Mucosa of stomach (tissue), 1 donor: ENCODE measurements at regions not wholly inside any gene's neighbourhood (a gene's known extent, or its start where the extent isn't known, plus 50 kb on each side); places are given as distances from the start of the nearest gene placed in this dataset.
"Not testable (repeated sequence)": the region's sequence is repeated elsewhere in the genome, so short reads cannot be mapped to it uniquely, and the experiment has no call there.

Experiments used
- H3K27me3 ChIP-seq: one replicate; pipeline ENCODE4 v1.7.0; 2013; ENCODE audit warnings: mild to moderate bottlenecking, low read length; ENCODE audit not compliant: control insufficient read depth, insufficient read depth
- H3K36me3 ChIP-seq: one replicate; pipeline ENCODE4 v1.7.0; 2013; ENCODE audit warnings: low read length; ENCODE audit not compliant: control insufficient read depth, insufficient read depth
- H3K4me1 ChIP-seq: one replicate; pipeline ENCODE4 v1.7.0; 2013; ENCODE audit warnings: mild to moderate bottlenecking, low read length; ENCODE audit not compliant: control insufficient read depth, insufficient read depth
- H3K4me3 ChIP-seq: one replicate; pipeline ENCODE4 v1.7.0; 2013; ENCODE audit warnings: low read length
- H3K9ac ChIP-seq: one replicate; pipeline ENCODE4 v1.7.0; 2013; ENCODE audit warnings: mild to moderate bottlenecking, low read length, moderate library complexity
- H3K9me3 ChIP-seq: one replicate; pipeline ENCODE4 v1.7.0; 2013; ENCODE audit warnings: mild to moderate bottlenecking, low read length, moderate library complexity; ENCODE audit not compliant: control insufficient read depth
- donor health status: Pancreatic carcinoma.

GRCh38 chr13:60261432-60262351 lies 98.0 kb upstream of the DIAPH3 start:
- no peaks in the 10 kb centered on the region for H3K9me3 ChIP-seq
- H3K36me3 ChIP-seq: no peaks in the 10 kb centered on the region
- no peaks in the 10 kb centered on the region for H3K27me3 ChIP-seq
- H3K4me1 ChIP-seq: no peaks in the 10 kb centered on the region
- no peak overlapping the region for H3K9ac ChIP-seq
- H3K4me3 ChIP-seq: no peak overlapping the region

- H3K9ac ChIP-seq: no peak overlapping the region
- no peak overlapping the region for H3K4me3 ChIP-seq
- H3K27me3 ChIP-seq: no peaks in the 10 kb centered on the region
- H3K36me3 ChIP-seq: no peaks in the 10 kb centered on the region
- H3K4me1 ChIP-seq: no peaks in the 10 kb centered on the region
- H3K9me3 ChIP-seq: no peaks in the 10 kb centered on the region
These were observed 101.8 kb upstream of the DIAPH3 start for GRCh38 chr13:60265566-60265965.

DNA sequence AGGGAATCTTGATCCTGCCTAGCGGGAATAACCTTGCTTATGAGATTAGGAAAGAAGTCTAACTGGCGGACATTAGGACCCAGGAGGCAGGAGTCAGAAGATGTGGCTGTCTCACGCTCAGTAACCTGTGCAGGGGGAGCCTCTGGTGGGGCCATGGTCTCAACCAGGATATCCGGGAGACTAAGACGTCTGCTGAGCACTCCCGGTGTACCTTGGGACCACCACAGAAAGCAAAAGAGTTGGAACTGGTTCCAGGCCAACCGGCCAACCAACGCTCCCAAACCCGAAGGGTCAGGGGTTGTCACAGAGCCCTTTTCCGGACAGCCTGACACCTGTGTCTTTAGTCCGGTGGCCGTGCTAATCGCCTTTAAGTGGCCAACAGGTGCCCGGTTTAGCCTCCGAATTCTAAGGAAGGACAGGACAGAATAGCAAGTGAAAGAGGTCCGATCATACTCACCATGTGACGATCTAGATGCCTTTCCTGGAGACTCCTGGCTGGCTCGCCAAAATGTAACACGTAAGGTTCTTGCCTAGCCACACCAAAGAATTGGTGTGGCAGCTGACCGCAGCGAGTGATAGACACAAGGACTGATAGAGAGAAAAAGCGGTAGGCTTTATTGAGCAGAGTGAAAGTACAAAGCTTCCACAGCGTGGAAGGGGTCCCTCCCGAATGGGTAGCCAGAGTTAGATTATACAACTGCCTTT lies 103.9 kb upstream of the DIAPH3 start:
- H3K4me1 ChIP-seq: no peaks in the 10 kb centered on the region
- no peaks in the 10 kb centered on the region for H3K36me3 ChIP-seq
- peak overlapping the region; percentile 60 for H3K9ac ChIP-seq

DNA sequence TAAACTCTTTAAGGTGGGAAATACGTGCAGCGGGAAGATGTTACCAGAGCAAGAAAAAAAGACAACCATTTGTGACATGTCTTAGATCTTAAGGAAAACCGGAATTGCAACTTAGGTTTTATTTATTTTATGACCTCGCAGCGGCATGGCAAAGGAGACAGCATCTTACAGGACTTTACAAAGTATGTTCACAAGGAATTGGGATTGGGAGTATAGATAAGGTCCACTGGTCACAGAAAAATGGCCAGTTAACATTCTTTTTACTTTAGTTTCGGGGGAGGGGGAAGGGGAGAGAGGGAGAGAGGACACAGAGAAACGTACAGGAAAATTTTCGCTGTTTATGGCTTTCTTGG lies 104.5 kb upstream of the DIAPH3 start:
- Histone ChIP-seq H3K4me1 (no peaks in the 10 kb centered on the region), H3K9me3 (no peaks in the 10 kb centered on the region), H3K36me3 (no peaks in the 10 kb centered on the region), H3K27me3 (no peaks in the 10 kb centered on the region), H3K9ac (peak overlapping the region; percentile 60), H3K4me3 (no peak overlapping the region)

More for the DNA sequence above, 103.9 kb upstream of the DIAPH3 start:
- Histone ChIP-seq H3K4me3 (peak overlapping the region; percentile 29), H3K9me3 (no peaks in the 10 kb centered on the region), H3K27me3 (no peaks in the 10 kb centered on the region)

DNA sequence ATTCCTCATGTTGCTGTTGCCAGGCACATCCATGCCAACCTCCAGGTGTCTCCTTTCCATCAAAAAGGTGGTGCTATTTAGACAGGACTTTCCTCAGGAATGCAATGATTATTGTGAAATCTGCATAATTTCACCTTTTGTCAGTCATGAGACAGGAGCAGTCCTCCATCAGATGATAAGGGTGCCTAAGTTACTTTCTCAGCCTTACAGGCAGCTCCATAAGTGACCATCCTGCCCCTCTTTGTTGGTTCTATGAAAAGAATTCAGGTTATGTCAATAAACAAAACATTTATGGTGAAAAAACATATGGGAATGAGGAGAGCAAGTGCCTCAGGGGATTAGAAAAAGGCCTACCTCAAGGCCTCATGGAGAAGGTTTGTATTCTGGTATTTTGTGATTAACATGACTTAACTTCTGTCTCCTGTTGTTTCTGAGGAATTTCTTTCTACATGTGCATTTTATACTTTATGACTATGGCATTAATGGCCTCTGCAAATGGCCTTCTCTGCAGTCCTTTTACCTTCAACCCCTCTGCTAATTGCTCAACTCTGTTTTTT lies 110.3 kb upstream of the DIAPH3 start:
- no peaks in the 10 kb centered on the region for H3K9me3 ChIP-seq
- no peak overlapping the region for H3K9ac ChIP-seq
- no peaks in the 10 kb centered on the region for H3K4me1 ChIP-seq
- H3K4me3 ChIP-seq: no peak overlapping the region
- H3K27me3 ChIP-seq: no peaks in the 10 kb centered on the region
- no peaks in the 10 kb centered on the region for H3K36me3 ChIP-seq

GRCh38 chr13:60274655-60275054 lies 110.9 kb upstream of the DIAPH3 start:
- no peak overlapping the region for H3K9ac ChIP-seq
- H3K4me3 ChIP-seq: no peak overlapping the region
- H3K4me1 ChIP-seq: no peaks in the 10 kb centered on the region
- no peaks in the 10 kb centered on the region for H3K27me3 ChIP-seq
- H3K36me3 ChIP-seq: no peaks in the 10 kb centered on the region
- H3K9me3 ChIP-seq: no peaks in the 10 kb centered on the region

DNA sequence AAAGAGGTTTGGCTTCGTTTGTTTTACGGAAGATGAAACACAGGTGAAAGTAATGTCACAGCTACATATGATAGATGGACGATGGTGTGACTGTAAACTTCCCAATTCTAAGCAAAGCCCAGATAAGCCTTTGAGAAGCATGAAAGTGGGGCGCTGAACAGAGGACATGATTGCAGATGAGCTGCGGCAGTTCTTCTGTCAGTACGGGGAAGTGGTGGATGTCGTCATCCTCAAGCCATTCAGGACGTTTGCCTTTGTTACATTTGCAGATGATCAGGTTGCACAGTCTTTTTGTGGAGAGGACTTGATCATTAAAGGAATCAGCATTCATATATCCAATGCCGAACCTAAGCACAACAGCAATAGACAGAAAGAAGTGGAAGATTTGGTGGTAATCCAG lies 111.5 kb upstream of the DIAPH3 start:
- H3K4me1 ChIP-seq: no peaks in the 10 kb centered on the region
- no peaks in the 10 kb centered on the region for H3K9me3 ChIP-seq
- H3K9ac ChIP-seq: no peak overlapping the region
- no peak overlapping the region for H3K4me3 ChIP-seq
- no peaks in the 10 kb centered on the region for H3K36me3 ChIP-seq
- H3K27me3 ChIP-seq: no peaks in the 10 kb centered on the region

GRCh38 chr13:60280524-60280923 lies 116.5 kb upstream of the TDRD3 start:
- H3K36me3 ChIP-seq, H3K27me3 ChIP-seq, H3K4me1 ChIP-seq, H3K4me3 ChIP-seq, H3K9me3 ChIP-seq, H3K9ac ChIP-seq: not testable (repeated sequence)

DNA sequence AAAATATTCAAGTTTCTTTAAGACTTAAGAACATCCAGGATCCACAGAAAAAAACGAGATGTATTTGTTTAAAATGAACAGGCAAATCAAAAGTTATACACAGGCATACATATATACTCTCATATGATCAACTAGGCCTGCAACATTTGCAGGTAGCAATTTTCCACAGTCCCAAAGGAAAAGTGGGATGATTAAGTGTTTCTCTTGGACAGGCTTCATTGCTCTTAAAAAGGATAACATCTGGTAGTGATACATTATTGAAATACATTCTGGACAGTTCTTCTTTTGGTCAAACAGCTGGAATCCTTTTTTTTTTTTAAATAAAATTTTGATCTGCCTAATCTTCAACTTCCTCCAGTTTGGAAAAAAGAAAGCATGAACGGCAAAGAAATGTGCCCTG lies 114.8 kb upstream of the TDRD3 start:
- Histone ChIP-seq H3K4me1 (no peaks in the 10 kb centered on the region), H3K36me3 (no peaks in the 10 kb centered on the region), H3K9ac (no peak overlapping the region), H3K9me3 (no peaks in the 10 kb centered on the region), H3K4me3 (no peak overlapping the region), H3K27me3 (no peaks in the 10 kb centered on the region)

GRCh38 chr13:60282708-60283107 lies 114.3 kb upstream of the TDRD3 start:
- Histone ChIP-seq H3K9ac (no peak overlapping the region), H3K4me3 (no peak overlapping the region), H3K9me3 (no peaks in the 10 kb centered on the region), H3K4me1 (no peaks in the 10 kb centered on the region), H3K27me3 (no peaks in the 10 kb centered on the region), H3K36me3 (no peaks in the 10 kb centered on the region)

- Histone ChIP-seq H3K36me3 (no peaks in the 10 kb centered on the region), H3K4me3 (no peak overlapping the region), H3K4me1 (no peaks in the 10 kb centered on the region), H3K9me3 (no peaks in the 10 kb centered on the region), H3K27me3 (no peaks in the 10 kb centered on the region), H3K9ac (no peak overlapping the region)
These were observed 110.3 kb upstream of the TDRD3 start for GRCh38 chr13:60286707-60287106.

DNA sequence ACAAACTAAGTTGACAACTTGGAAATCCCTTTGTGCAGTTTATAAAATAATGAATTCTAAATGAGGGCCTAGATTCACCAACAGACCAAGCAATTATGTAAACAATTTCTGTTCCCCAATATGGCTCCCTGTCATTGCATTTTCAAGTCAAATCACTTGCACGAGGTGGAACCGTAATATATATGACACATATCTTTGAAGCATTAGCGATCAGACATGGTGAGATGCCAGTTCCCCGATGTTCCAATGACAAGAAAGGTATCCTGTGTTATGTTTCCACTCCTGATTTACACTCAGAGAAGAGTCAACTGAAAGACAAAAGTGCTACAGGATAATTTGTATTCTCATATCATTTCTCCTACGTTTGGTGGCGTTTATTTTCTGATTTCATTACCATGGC lies 108.5 kb upstream of the TDRD3 start:
- Histone ChIP-seq H3K36me3 (no peaks in the 10 kb centered on the region), H3K4me1 (no peaks in the 10 kb centered on the region), H3K9me3 (no peaks in the 10 kb centered on the region), H3K27me3 (no peaks in the 10 kb centered on the region), H3K4me3 (no peak overlapping the region), H3K9ac (no peak overlapping the region)
